RWPE1 (cell line): ENCODE measurements at regions not wholly inside any gene's neighbourhood (a gene's known extent, or its start where the extent isn't known, plus 50 kb on each side); places are given as distances from the start of the nearest gene placed in this dataset.
A peak's percentile ranks its signal among the peaks of the same experiment; 100 is the strongest.

Experiments used
- CTCF ChIA-PET: fragments of 350-600 bp; sonication (Branson Sonifier 250); formaldehyde crosslinking; extraction: SDS; loops from one replicate; lab custom pipeline; 2021; lab: Yijun Ruan, JAX
- POLR2A ChIA-PET: fragments of 400-600 bp; formaldehyde crosslinking; extraction: SDS; loops from one replicate; lab custom pipeline; 2020; ENCODE audit warnings: antibody characterized with exemption; ENCODE audit not compliant: low non-redundant PET; lab: Yijun Ruan, JAX
- DNase-seq: peaks from one replicate; pipeline ENCODE4 v3.0.0; 2012; ENCODE audit warnings: low spot score
- H3K27ac ChIP-seq: fragments of 450-650 bp; 2 replicates; pipeline ENCODE4 v1.5.1; 2017
- CTCF ChIP-seq: fragments of 450-650 bp; conservative IDR thresholded peaks from 2 replicates; pipeline ENCODE4 v1.5.1; 2017; ENCODE audit warnings: low read depth, mild to moderate bottlenecking

GRCh38 chrX:38974542-38974941 is 173.3 kb downstream of the MID1IP1 start:
- no peak overlapping the region for H3K27ac ChIP-seq
- POLR2A ChIA-PET: no interaction called here
- no peak for TF ChIP-seq CTCF
- CTCF ChIA-PET: interaction anchor here (0.6 kb wide), 1 partner anchor 186 kb away, joined by 3 read pairs; no protein-coding TSS in a partner anchor
- DNase-seq: no peak

GRCh38 chrX:38975368-38975942 is 174.2 kb downstream of the MID1IP1 start:
- POLR2A ChIA-PET: no interaction called here
- no peak overlapping the region for H3K27ac ChIP-seq
- no peak for TF ChIP-seq CTCF
- no peak for DNase-seq
- CTCF ChIA-PET: no interaction called here

- TF ChIP-seq CTCF: no peak
- CTCF ChIA-PET: no interaction called here
- POLR2A ChIA-PET: no interaction called here
- H3K27ac ChIP-seq: no peak overlapping the region
- DNase-seq: no peak
Measured at GRCh38 chrX:38982370-38982769, 181.1 kb downstream of the MID1IP1 start.

- no peak for DNase-seq
- CTCF ChIA-PET: no interaction called here
- POLR2A ChIA-PET: no interaction called here
Measured at GRCh38 chrX:38982843-38983242, 181.6 kb downstream of the MID1IP1 start.

GRCh38 chrX:38985375-38985774 is 184.1 kb downstream of the MID1IP1 start:
- CTCF ChIA-PET: no interaction called here
- no peak overlapping the region for H3K27ac ChIP-seq
- peak; percentile 26 for DNase-seq
- TF ChIP-seq CTCF: no peak
- POLR2A ChIA-PET: no interaction called here

More at GRCh38 chrX:38982843-38983242, 181.6 kb downstream of the MID1IP1 start:
- H3K27ac ChIP-seq: no peak overlapping the region
- TF ChIP-seq CTCF: no peak

- H3K27ac ChIP-seq: no peak overlapping the region
- TF ChIP-seq CTCF: no peak
- ChIA-PET POLR2A (no interaction called here), CTCF (no interaction called here)
- DNase-seq: no peak
Measured at GRCh38 chrX:38985945-38986344, 184.7 kb downstream of the MID1IP1 start.

- CTCF ChIA-PET: no interaction called here
- POLR2A ChIA-PET: no interaction called here
Measured at GRCh38 chrX:38986586-38986985, 185.3 kb downstream of the MID1IP1 start.

More at GRCh38 chrX:38986586-38986985, 185.3 kb downstream of the MID1IP1 start:
- DNase-seq: no peak
- TF ChIP-seq CTCF: no peak
- no peak overlapping the region for H3K27ac ChIP-seq
